GM12892 (cell line): ENCODE measurements at regions not wholly inside any gene's neighbourhood (a gene's known extent, or its start where the extent isn't known, plus 50 kb on each side); places are given as distances from the start of the nearest gene placed in this dataset.

ENCODE experiments used
- POLR2A ChIP-seq: IDR thresholded peaks from 2 replicates; pipeline ENCODE4 v1.6.1; 2011; ENCODE audit warnings: low read depth, low read length, control low read depth
- POLR2AphosphoS5 ChIP-seq: IDR thresholded peaks from 2 replicates; pipeline ENCODE4 v1.6.1; 2011; ENCODE audit warnings: low read depth, low read length, control low read depth
- TAF1 ChIP-seq: IDR thresholded peaks from 2 replicates; pipeline ENCODE4 v1.6.1; 2011; ENCODE audit warnings: low read depth, mild to moderate bottlenecking, control low read depth, low read length, borderline replicate concordance

- no peak for TF ChIP-seq POLR2A
- no peak for TF ChIP-seq POLR2AphosphoS5
- no peak for TF ChIP-seq TAF1
Measured at GRCh38 chr13:50196118-50196517, 180.9 kb downstream of the KCNRG start.
